ENCODE measurements at regions not wholly inside any gene's neighbourhood (a gene's known extent, or its start where the extent isn't known, plus 50 kb on each side); places are given as distances from the start of the nearest gene placed in this dataset.

DNA sequence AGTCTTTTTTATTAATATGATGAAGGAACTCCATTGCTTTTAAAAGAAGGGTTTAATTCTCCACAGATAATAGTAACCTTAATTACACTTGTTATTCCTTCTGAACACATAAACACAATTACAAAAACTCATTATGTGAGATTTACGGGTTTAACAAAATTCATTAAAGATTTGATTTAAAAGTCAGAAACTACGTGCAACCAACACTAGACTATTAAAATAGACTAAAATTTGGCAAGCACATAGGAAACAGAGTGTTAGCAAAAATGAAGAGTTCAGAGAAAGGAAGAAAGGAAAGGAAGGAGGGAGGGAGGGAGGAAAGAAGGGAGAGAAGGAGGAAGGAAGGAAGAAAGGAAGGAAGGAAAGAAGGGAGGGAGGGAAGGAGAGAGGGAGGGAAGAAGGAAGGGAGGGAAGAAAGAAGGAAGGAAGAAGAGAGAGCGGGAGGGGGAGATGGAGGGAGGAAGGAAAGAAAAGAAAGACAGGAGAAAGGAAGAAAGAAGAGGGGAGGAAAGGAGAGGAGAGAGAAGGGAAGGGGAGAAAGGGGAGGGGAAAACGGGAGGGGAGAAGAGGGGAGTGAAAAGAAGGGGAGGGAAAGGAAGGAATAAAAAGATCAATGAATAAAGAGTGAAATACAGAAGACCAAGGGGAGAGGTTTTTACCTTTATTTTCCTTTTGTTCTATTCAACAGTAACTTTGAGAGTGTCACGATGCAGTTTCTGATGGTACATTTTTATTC is 123.4 kb upstream of the LYPLAL1 start:
- no peak overlapping the region for H3K4me2 ChIP-seq (ENCODE audit: low read depth, low read length)
- H3K36me3 ChIP-seq (replicated peaks; ENCODE audit: insufficient read depth, low read length): no peaks in the 10 kb centered on the region
- no peak overlapping the region for H3K27ac ChIP-seq (ENCODE audit: low read length)
- H3F3A ChIP-seq (ENCODE audit: insufficient read depth, low read length): no peaks in the 10 kb centered on the region
- H3K27me3 ChIP-seq (replicated peaks; ENCODE audit: insufficient read depth, low read length): no peaks in the 10 kb centered on the region
- no peaks in the 10 kb centered on the region for H3K9me3 ChIP-seq (replicated peaks; ENCODE audit: insufficient read depth, low read length)
- no peak overlapping the region for H3K4me3 ChIP-seq (ENCODE audit: low read length)
- H2AFZ ChIP-seq (ENCODE audit: low read length): no peak overlapping the region
- H3K4me1 ChIP-seq (ENCODE audit: low read length): no peaks in the 10 kb centered on the region
- H4K20me1 ChIP-seq (ENCODE audit: insufficient read depth, low read length): no peaks in the 10 kb centered on the region
- H3K79me2 ChIP-seq (ENCODE audit: low read length): no peaks in the 10 kb centered on the region
- DNase-seq: peak; percentile 5
- H3K9me2 ChIP-seq (replicated peaks; ENCODE audit: insufficient read depth, low read length): no peaks in the 10 kb centered on the region
- no peak overlapping the region for H3K9ac ChIP-seq (ENCODE audit: low read length)
- TF ChIP-seq, protein P1, sequence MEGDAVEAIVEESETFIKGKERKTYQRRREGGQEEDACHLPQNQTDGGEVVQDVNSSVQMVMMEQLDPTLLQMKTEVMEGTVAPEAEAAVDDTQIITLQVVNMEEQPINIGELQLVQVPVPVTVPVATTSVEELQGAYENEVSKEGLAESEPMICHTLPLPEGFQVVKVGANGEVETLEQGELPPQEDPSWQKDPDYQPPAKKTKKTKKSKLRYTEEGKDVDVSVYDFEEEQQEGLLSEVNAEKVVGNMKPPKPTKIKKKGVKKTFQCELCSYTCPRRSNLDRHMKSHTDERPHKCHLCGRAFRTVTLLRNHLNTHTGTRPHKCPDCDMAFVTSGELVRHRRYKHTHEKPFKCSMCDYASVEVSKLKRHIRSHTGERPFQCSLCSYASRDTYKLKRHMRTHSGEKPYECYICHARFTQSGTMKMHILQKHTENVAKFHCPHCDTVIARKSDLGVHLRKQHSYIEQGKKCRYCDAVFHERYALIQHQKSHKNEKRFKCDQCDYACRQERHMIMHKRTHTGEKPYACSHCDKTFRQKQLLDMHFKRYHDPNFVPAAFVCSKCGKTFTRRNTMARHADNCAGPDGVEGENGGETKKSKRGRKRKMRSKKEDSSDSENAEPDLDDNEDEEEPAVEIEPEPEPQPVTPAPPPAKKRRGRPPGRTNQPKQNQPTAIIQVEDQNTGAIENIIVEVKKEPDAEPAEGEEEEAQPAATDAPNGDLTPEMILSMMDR (IDR thresholded peaks at IDR 0.05; ENCODE audit: low read length): no peak
- TF ChIP-seq EZH2 (optimal IDR thresholded peaks at IDR 0.05; ENCODE audit: low read depth, low read length): no peak
- TF ChIP-seq EZH2phosphoT487 (IDR thresholded peaks at IDR 0.05; ENCODE audit: low read length): no peak

DNA sequence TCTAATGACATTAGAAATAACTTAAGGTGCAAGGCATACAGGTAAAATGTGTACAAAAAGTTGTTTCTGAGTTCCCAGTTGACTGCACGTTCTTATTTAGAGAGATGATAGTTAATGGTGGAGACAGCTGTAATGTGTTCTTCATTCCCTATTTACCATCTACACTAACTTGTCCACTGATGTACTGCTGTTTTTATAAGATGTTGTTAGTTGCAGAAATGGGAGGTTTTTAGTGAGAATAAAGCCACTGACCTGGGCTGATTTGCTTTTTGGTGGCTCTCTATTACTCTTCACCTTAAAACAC is 122.9 kb upstream of the LYPLAL1 start:
- no peak overlapping the region for H2AFZ ChIP-seq (ENCODE audit: low read length)
- no peaks in the 10 kb centered on the region for H3F3A ChIP-seq (ENCODE audit: insufficient read depth, low read length)
- H3K9me2 ChIP-seq (replicated peaks; ENCODE audit: insufficient read depth, low read length): no peaks in the 10 kb centered on the region
- no peak overlapping the region for H3K9ac ChIP-seq (ENCODE audit: low read length)
- H3K36me3 ChIP-seq (replicated peaks; ENCODE audit: insufficient read depth, low read length): no peaks in the 10 kb centered on the region
- no peaks in the 10 kb centered on the region for H3K9me3 ChIP-seq (replicated peaks; ENCODE audit: insufficient read depth, low read length)
- H3K27ac ChIP-seq (ENCODE audit: low read length): no peak overlapping the region
- DNase-seq: peak; percentile 1
- TF ChIP-seq EZH2phosphoT487 (IDR thresholded peaks at IDR 0.05; ENCODE audit: low read length) (no peak), EZH2 (optimal IDR thresholded peaks at IDR 0.05; ENCODE audit: low read depth, low read length) (no peak)
- TF ChIP-seq, protein P1 (IDR thresholded peaks at IDR 0.05; ENCODE audit: low read length): no peak
- H3K4me1 ChIP-seq (ENCODE audit: low read length): no peaks in the 10 kb centered on the region
- H3K27me3 ChIP-seq (replicated peaks; ENCODE audit: insufficient read depth, low read length): no peaks in the 10 kb centered on the region
- H3K4me3 ChIP-seq (ENCODE audit: low read length): no peak overlapping the region
- H3K79me2 ChIP-seq (ENCODE audit: low read length): no peaks in the 10 kb centered on the region
- H4K20me1 ChIP-seq (ENCODE audit: insufficient read depth, low read length): no peaks in the 10 kb centered on the region
- no peak overlapping the region for H3K4me2 ChIP-seq (ENCODE audit: low read depth, low read length)

DNA sequence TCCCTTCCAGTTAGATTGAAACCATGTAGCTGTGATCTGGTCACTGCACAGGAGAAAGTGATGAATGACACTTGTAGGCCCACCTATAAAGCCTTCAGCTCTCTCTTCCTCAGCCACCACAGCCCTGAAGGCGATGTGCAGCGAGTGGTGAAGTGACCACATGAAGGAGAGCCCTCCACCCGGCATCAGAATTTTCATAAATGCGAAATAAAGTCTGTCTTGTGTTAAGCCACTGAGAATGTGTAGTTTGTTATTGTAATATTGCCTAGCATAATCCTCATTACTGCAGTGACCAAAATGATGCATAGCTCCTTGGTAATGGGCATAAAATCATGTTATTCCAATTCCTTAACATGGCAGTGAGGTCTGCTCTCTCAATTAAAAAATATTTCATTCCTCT is 122.1 kb upstream of the LYPLAL1 start:
- Histone ChIP-seq H4K20me1 (ENCODE audit: insufficient read depth, low read length) (no peaks in the 10 kb centered on the region), H3K4me2 (ENCODE audit: low read depth, low read length) (no peak overlapping the region), H3K4me3 (ENCODE audit: low read length) (no peak overlapping the region), H3K79me2 (ENCODE audit: low read length) (no peaks in the 10 kb centered on the region), H3K36me3 (replicated peaks; ENCODE audit: insufficient read depth, low read length) (no peaks in the 10 kb centered on the region), H3K9me3 (replicated peaks; ENCODE audit: insufficient read depth, low read length) (no peaks in the 10 kb centered on the region), H3K9me2 (replicated peaks; ENCODE audit: insufficient read depth, low read length) (no peaks in the 10 kb centered on the region), H3F3A (ENCODE audit: insufficient read depth, low read length) (no peaks in the 10 kb centered on the region), H3K9ac (ENCODE audit: low read length) (no peak overlapping the region), H3K4me1 (ENCODE audit: low read length) (no peaks in the 10 kb centered on the region), H2AFZ (ENCODE audit: low read length) (no peak overlapping the region), H3K27me3 (replicated peaks; ENCODE audit: insufficient read depth, low read length) (no peaks in the 10 kb centered on the region), H3K27ac (ENCODE audit: low read length) (no peak overlapping the region)
- TF ChIP-seq, protein P1 (IDR thresholded peaks at IDR 0.05; ENCODE audit: low read length): no peak
- no peak for TF ChIP-seq EZH2 (optimal IDR thresholded peaks at IDR 0.05; ENCODE audit: low read depth, low read length)
- TF ChIP-seq EZH2phosphoT487 (IDR thresholded peaks at IDR 0.05; ENCODE audit: low read length): no peak
- DNase-seq: no peak

Measured in MM.1S (cell line).